Tibial nerve (tissue), 4 donors: ENCODE measurements at regions not wholly inside any gene's neighbourhood (a gene's known extent, or its start where the extent isn't known, plus 50 kb on each side); places are given as distances from the start of the nearest gene placed in this dataset.

Experiments used
- DNase-seq, 2 donors: peaks; one replicate each; pipeline ENCODE4 v3.0.0-alpha.2; 2019; ENCODE audit warnings: low spot score in 2 of 2
- H3K27ac ChIP-seq, 4 donors: fragments of 200-600 bp; sonication (generic) in 3 of 4; one replicate each; pipeline ENCODE4 v1.5.1; 2017 to 2019; ENCODE audit warnings: mild to moderate bottlenecking in 1 of 4
- H3K27me3 ChIP-seq, 2 donors: fragments of 200-600 bp; sonication (generic) in 1 of 2; one replicate each; pipeline versions ENCODE4 v1.5.1 to v1.6.0; 2017 to 2019
- H3K36me3 ChIP-seq, 3 donors: fragments of 200-600 bp; sonication (generic); one replicate each; pipeline ENCODE4 v1.5.1; 2018 to 2019
- H3K4me1 ChIP-seq, 4 donors: fragments of 200-600 bp; sonication (generic) in 3 of 4; one replicate each; pipeline ENCODE4 v1.5.1; 2017 to 2019
- H3K4me3 ChIP-seq, 4 donors: fragments of 200-600 bp; sonication (generic) in 3 of 4; one replicate each; pipeline ENCODE4 v1.5.1; 2017 to 2019; ENCODE audit warnings: mild to moderate bottlenecking in 1 of 4, moderate library complexity in 1 of 4
- H3K9me3 ChIP-seq, 4 donors: fragments of 200-600 bp; sonication (generic) in 3 of 4; one replicate each; pipeline ENCODE4 v1.5.1; 2017 to 2019
- CTCF ChIP-seq, 5 experiments: fragments of 200-600 bp in 3 of 5; fragments of 450-650 bp in 2 of 5; sonication (generic) in 3 of 5; IDR thresholded peaks; one replicate each; pipeline ENCODE4 v1.5.1; 2016 to 2019; ENCODE audit warnings: antibody characterized with exemption in 5 of 5, mild to moderate bottlenecking in 3 of 5, moderate library complexity in 2 of 5
- EP300 ChIP-seq, 2 donors: sonication (generic); formaldehyde crosslinking; IDR thresholded peaks; one replicate each; pipeline ENCODE4 v1.6.1; 2017; ENCODE audit warnings: antibody characterized with exemption in 2 of 2, mild to moderate bottlenecking in 1 of 2
- POLR2A ChIP-seq, 2 donors: fragments of 450-650 bp; IDR thresholded peaks; one replicate each; pipeline ENCODE4 v1.6.1; 2017; ENCODE audit warnings: antibody characterized with exemption in 2 of 2, mild to moderate bottlenecking in 2 of 2, moderate library complexity in 2 of 2
- WGBS, 2 donors: methylation state at CpG; one replicate each; pipeline ENCODE4 v1.1.5; 2018; 5-methylcytosine and 5-hydroxymethylcytosine counted together

- no peak for DNase-seq
- TF ChIP-seq CTCF (IDR thresholded peaks at IDR 0.05), result no peak
- no peak for TF ChIP-seq POLR2A (IDR thresholded peaks at IDR 0.05)
- TF ChIP-seq EP300 (IDR thresholded peaks at IDR 0.05), result no peak
- Histone ChIP-seq H3K9me3 (no peaks in the 10 kb centered on the region), H3K27me3 (no peaks in the 10 kb centered on the region), H3K27ac (no peak overlapping the region), H3K4me3 (no peak overlapping the region), H3K36me3 (no peaks in the 10 kb centered on the region), H3K4me1 (no peaks in the 10 kb centered on the region)
- WGBS, 2 donors, result 63 to 70% methylated on average over 2 of the region's 2 CpGs
Measured at GRCh38 chr5:163622799-163623198, 117.4 kb downstream of the MAT2B start.

GRCh38 chr5:163623524-163623923 is 118.1 kb downstream of the MAT2B start:
- Histone ChIP-seq H3K4me3 (no peak overlapping the region), H3K36me3 (no peaks in the 10 kb centered on the region), H3K27me3 (no peaks in the 10 kb centered on the region), H3K9me3 (no peaks in the 10 kb centered on the region), H3K4me1 (no peaks in the 10 kb centered on the region), H3K27ac (no peak overlapping the region)
- WGBS, 2 donors, result 79 to 86% methylated on average over 2 of the region's 2 CpGs
- DNase-seq, result no peak
- no peak for TF ChIP-seq CTCF (IDR thresholded peaks at IDR 0.05)
- no peak for TF ChIP-seq POLR2A (IDR thresholded peaks at IDR 0.05)
- TF ChIP-seq EP300 (IDR thresholded peaks at IDR 0.05), result no peak

GRCh38 chr5:163623986-163624385 is 118.6 kb downstream of the MAT2B start:
- WGBS, 2 donors, result 31 to 41% methylated on average over 2 of the region's 2 CpGs
- Histone ChIP-seq H3K27ac (no peak overlapping the region), H3K36me3 (no peaks in the 10 kb centered on the region), H3K4me3 (no peak overlapping the region), H3K9me3 (no peaks in the 10 kb centered on the region), H3K27me3 (no peaks in the 10 kb centered on the region), H3K4me1 (no peaks in the 10 kb centered on the region)
- TF ChIP-seq EP300 (IDR thresholded peaks at IDR 0.05) (no peak), CTCF (IDR thresholded peaks at IDR 0.05) (no peak), POLR2A (IDR thresholded peaks at IDR 0.05) (no peak)
- no peak for DNase-seq

GRCh38 chr5:163624431-163624830 is 119.0 kb downstream of the MAT2B start:
- Histone ChIP-seq H3K9me3 (no peaks in the 10 kb centered on the region), H3K4me1 (no peaks in the 10 kb centered on the region), H3K36me3 (no peaks in the 10 kb centered on the region), H3K27ac (no peak overlapping the region), H3K27me3 (no peaks in the 10 kb centered on the region), H3K4me3 (no peak overlapping the region)
- no peak for DNase-seq
- TF ChIP-seq EP300 (IDR thresholded peaks at IDR 0.05) (no peak), POLR2A (IDR thresholded peaks at IDR 0.05) (no peak), CTCF (IDR thresholded peaks at IDR 0.05) (no peak)
- 52 to 58% methylated on average over 5 of the region's 5 CpGs for WGBS, 2 donors

GRCh38 chr5:163626904-163627434 is 121.5 kb downstream of the MAT2B start:
- no peaks in the 10 kb centered on the region for H3K36me3 ChIP-seq
- no peak overlapping the region for H3K4me3 ChIP-seq
- WGBS, 2 donors, result 90 to 93% methylated on average over 5 of the region's 5 CpGs
- no peaks in the 10 kb centered on the region for H3K27me3 ChIP-seq
- no peak for DNase-seq
- no peaks in the 10 kb centered on the region for H3K4me1 ChIP-seq
- TF ChIP-seq EP300 (IDR thresholded peaks at IDR 0.05) (no peak), POLR2A (IDR thresholded peaks at IDR 0.05) (no peak), CTCF (IDR thresholded peaks at IDR 0.05) (no peak)
- no peaks in the 10 kb centered on the region for H3K9me3 ChIP-seq
- H3K27ac ChIP-seq, result no peak overlapping the region
